SK-N-SH (cell line): ENCODE measurements at regions not wholly inside any gene's neighbourhood (a gene's known extent, or its start where the extent isn't known, plus 50 kb on each side); places are given as distances from the start of the nearest gene placed in this dataset.

Experiments
- CTCF ChIA-PET: fragments of 300-600, 350-600 bp; formaldehyde crosslinking; extraction: SDS; loops from one replicate; lab custom pipeline; 2021; lab: Yijun Ruan, JAX
- POLR2A ChIA-PET: fragments of 350-600 bp; sonication (Branson Sonifier 250); formaldehyde crosslinking; extraction: SDS; loops from one replicate; lab custom pipeline; 2020; ENCODE audit warnings: antibody characterized with exemption, inconsistent platforms; lab: Yijun Ruan, JAX
- DNase-seq: peaks from one replicate; pipeline ENCODE4 v3.0.0; 2012
- H2AFZ ChIP-seq: fragments of 200-600 bp; sonication (generic); 2 replicates; pipeline ENCODE4 v1.8.1; 2016; ENCODE audit warnings: antibody characterized with exemption, mild to moderate bottlenecking, low read depth
- H3F3A ChIP-seq: fragments of 200-600 bp; sonication (generic); replicated peaks from 2 replicates; pipeline ENCODE3; 2016; ENCODE audit warnings: antibody characterized with exemption, mild to moderate bottlenecking; ENCODE audit not compliant: insufficient read depth
- H3K27ac ChIP-seq, 2 experiments: fragments of 200-500 bp in 1 of 2; fragments of 200-600 bp in 1 of 2; sonication (Bioruptor generic) in 1 of 2; sonication (generic), shearing (Covaris generic) in 1 of 2; 2 replicates each; pipeline versions ENCODE4 v1.5.1 to v1.6.1; 2014 to 2016; ENCODE audit warnings: low read depth in 2 of 2, inconsistent platforms in 1 of 2, low read length in 1 of 2, mild to moderate bottlenecking in 1 of 2, mixed read lengths in 1 of 2
- H3K27me3 ChIP-seq: fragments of 200-600 bp; sonication (generic), shearing (Covaris generic); 2 replicates; pipeline ENCODE4 v1.6.1; 2016; ENCODE audit warnings: mixed run types; ENCODE audit not compliant: insufficient read depth
- H3K36me3 ChIP-seq, 2 experiments: fragments of 200-500 bp in 1 of 2; fragments of 200-600 bp in 1 of 2; sonication (Bioruptor generic) in 1 of 2; sonication (generic) in 1 of 2; replicated peaks in 1 of 2; 2 replicates each; pipeline versions ENCODE3 to v1.5.1; 2014 to 2016; ENCODE audit warnings: low read length in 1 of 2, mild to moderate bottlenecking in 1 of 2; ENCODE audit not compliant: insufficient read depth in 2 of 2, control insufficient read depth in 1 of 2
- H3K4me1 ChIP-seq, 2 experiments: fragments of 200-500 bp in 1 of 2; fragments of 200-600 bp in 1 of 2; sonication (Bioruptor generic) in 1 of 2; sonication (generic), shearing (Covaris generic) in 1 of 2; 2 replicates each; pipeline versions ENCODE4 v1.5.1 to v1.6.1; 2014 to 2016; ENCODE audit warnings: low read depth in 1 of 2, low read length in 1 of 2, mixed run types in 1 of 2; ENCODE audit not compliant: insufficient read depth in 2 of 2, control insufficient read depth in 1 of 2
- H3K4me2 ChIP-seq: fragments of 200-600 bp; sonication (generic), shearing (Covaris generic); 2 replicates; pipeline ENCODE4 v1.6.1; 2017; ENCODE audit warnings: mixed run types
- H3K4me3 ChIP-seq, 2 experiments: fragments of 200-500 bp in 1 of 2; fragments of 200-600 bp in 1 of 2; sonication (Bioruptor generic) in 1 of 2; sonication (generic), shearing (Covaris generic) in 1 of 2; 2 replicates each; pipeline versions ENCODE4 v1.5.1 to v1.8.1; 2014 to 2016; ENCODE audit warnings: low read depth in 2 of 2, inconsistent platforms in 1 of 2, low read length in 1 of 2, mild to moderate bottlenecking in 1 of 2, mixed read lengths in 1 of 2, moderate library complexity in 1 of 2
- H3K79me2 ChIP-seq: fragments of 200-600 bp; sonication (generic); 2 replicates; pipeline ENCODE4 v1.8.1; 2017; ENCODE audit warnings: mild to moderate bottlenecking; ENCODE audit not compliant: insufficient read depth
- H3K9ac ChIP-seq: fragments of 200-600 bp; sonication (generic); 2 replicates; pipeline ENCODE4 v1.6.1; 2017; ENCODE audit warnings: mixed run types
- H3K9me2 ChIP-seq: fragments of 200-600 bp; sonication (generic); 2 replicates; pipeline ENCODE4 v1.6.1; 2017; ENCODE audit warnings: mixed run types
- H3K9me3 ChIP-seq: fragments of 200-600 bp; sonication (generic); 2 replicates; pipeline ENCODE4 v1.6.1; 2017; ENCODE audit warnings: mixed run types, mild to moderate bottlenecking, moderate library complexity
- H4K20me1 ChIP-seq: fragments of 200-600 bp; sonication (generic); 2 replicates; pipeline ENCODE4 v1.6.1; 2017; ENCODE audit warnings: mild to moderate bottlenecking, mixed run types; ENCODE audit not compliant: insufficient read depth
- CHD2 ChIP-seq: fragments of 150-350 bp; IDR thresholded peaks from 2 replicates; pipeline ENCODE4 v1.6.1; 2018; ENCODE audit warnings: low read length; ENCODE audit not compliant: partially characterized antibody
- ELF1 ChIP-seq: IDR thresholded peaks from 2 replicates; pipeline ENCODE4 v1.4.0; 2012
- FOSL2 ChIP-seq: IDR thresholded peaks from 2 replicates; pipeline ENCODE4 v1.4.0; 2012; ENCODE audit warnings: low read depth, mild to moderate bottlenecking, moderate library complexity, borderline replicate concordance
- FOXJ3 ChIP-seq: sonication (generic); formaldehyde crosslinking; IDR thresholded peaks from 2 replicates; pipeline ENCODE4 v1.5.1; 2020; ENCODE audit warnings: mild to moderate bottlenecking, missing genetic modification reagents
- GABPA ChIP-seq: IDR thresholded peaks from 2 replicates; pipeline ENCODE4 v1.4.0; 2012; ENCODE audit warnings: low read depth, mild to moderate bottlenecking
- GATA2 ChIP-seq: sonication (generic); formaldehyde crosslinking; IDR thresholded peaks from 2 replicates; pipeline ENCODE4 v1.5.0; 2020; ENCODE audit warnings: mild to moderate bottlenecking, missing genetic modification reagents
- IRF3 ChIP-seq: fragments of 150-350 bp; IDR thresholded peaks from 2 replicates; pipeline ENCODE4 v1.6.1; 2016; ENCODE audit warnings: mild to moderate bottlenecking, low read depth, low read length
- MAX ChIP-seq: IDR thresholded peaks from 2 replicates; pipeline ENCODE4 v1.4.0; 2012; ENCODE audit warnings: low read depth
- NFIC ChIP-seq: IDR thresholded peaks from 2 replicates; pipeline ENCODE4 v1.4.0; 2012; ENCODE audit warnings: borderline replicate concordance
- NRF1 ChIP-seq: IDR thresholded peaks from 2 replicates; pipeline ENCODE4 v1.6.1; 2012; ENCODE audit warnings: low read depth, mild to moderate bottlenecking, low read length
- POLR2AphosphoS5 ChIP-seq: IDR thresholded peaks from 2 replicates; pipeline ENCODE4 v1.6.1; 2012; ENCODE audit warnings: low read depth, low read length
- RCOR1 ChIP-seq: fragments of 150-350 bp; IDR thresholded peaks from 2 replicates; pipeline ENCODE4 v1.6.1; 2017; ENCODE audit warnings: antibody characterized with exemption, low read length
- RFX5 ChIP-seq: IDR thresholded peaks from 2 replicates; pipeline ENCODE4 v1.6.1; 2012; ENCODE audit warnings: mild to moderate bottlenecking, improper control_type of control experiment, low read length
- RXRA ChIP-seq: IDR thresholded peaks from 2 replicates; pipeline ENCODE4 v1.4.0; 2012; ENCODE audit warnings: low read depth, mild to moderate bottlenecking, borderline replicate concordance
- SIN3A ChIP-seq: IDR thresholded peaks from 2 replicates; pipeline ENCODE4 v1.6.1; 2012; ENCODE audit warnings: low read depth, mild to moderate bottlenecking, low read length, moderate library complexity, borderline replicate concordance
- SMC3 ChIP-seq: IDR thresholded peaks from 2 replicates; pipeline ENCODE4 v1.6.1; 2012; ENCODE audit warnings: low read depth, low read length, improper control_type of control experiment
- TEAD4 ChIP-seq: IDR thresholded peaks from 2 replicates; pipeline ENCODE4 v1.4.0; 2012; ENCODE audit warnings: mild to moderate bottlenecking, borderline replicate concordance; ENCODE audit not compliant: insufficient read depth
- USF2 ChIP-seq: fragments of 150-350 bp; IDR thresholded peaks from 2 replicates; pipeline ENCODE4 v1.6.1; 2017; ENCODE audit warnings: antibody characterized with exemption, low read length, low read depth, borderline replicate concordance
- YY1 ChIP-seq: IDR thresholded peaks from 2 replicates; pipeline ENCODE4 v1.4.0; 2012; ENCODE audit warnings: low read depth, mild to moderate bottlenecking
- WGBS: methylation state at CpG from one replicate; pipeline ENCODE4 v1.1.6; 2017; ENCODE audit warnings: low lambda C conversion rate; 5-methylcytosine and 5-hydroxymethylcytosine counted together
- TF ChIP-seq, protein P1 (sequence below): IDR thresholded peaks from 2 replicates; pipeline ENCODE4 v1.4.0; 2012; ENCODE audit warnings: low read depth, borderline replicate concordance

GRCh38 chr2:220341014-220341413 is 713.6 kb downstream of the SLC4A3 start (continued):
- TF ChIP-seq IRF3 (no peak), USF2 (no peak)

GRCh38 chr2:220346919-220347318 is 719.5 kb downstream of the SLC4A3 start:
- Histone ChIP-seq H3K36me3 (no peaks in the 10 kb centered on the region), H2AFZ (no peak overlapping the region), H3K4me1 (no peaks in the 10 kb centered on the region), H3K27ac (no peak overlapping the region), H3K27me3 (no peaks in the 10 kb centered on the region), H3K4me3 (no peak overlapping the region), H3K9me2 (no peaks in the 10 kb centered on the region), H3K4me2 (no peak overlapping the region), H3K9me3 (no peaks in the 10 kb centered on the region; the same call in 1 of the 2 replicates), H3K79me2 (no peaks in the 10 kb centered on the region), H4K20me1 (no peaks in the 10 kb centered on the region), H3K9ac (no peak overlapping the region), H3F3A (no peaks in the 10 kb centered on the region)
- DNase-seq: no peak
- 5% methylated on average over 1 of the region's 1 CpG for WGBS
- CTCF ChIA-PET: no interaction called here
- no peak for TF ChIP-seq YY1
- TF ChIP-seq RCOR1: no peak
- TF ChIP-seq IRF3: no peak
- no peak for TF ChIP-seq FOSL2
- no peak for TF ChIP-seq FOXJ3 (CRISPR knock-in tag)
- TF ChIP-seq GATA2 (CRISPR knock-in tag): no peak
- no peak for TF ChIP-seq SMC3
- TF ChIP-seq POLR2AphosphoS5: no peak
- no peak for TF ChIP-seq NFIC
- TF ChIP-seq, protein P1, sequence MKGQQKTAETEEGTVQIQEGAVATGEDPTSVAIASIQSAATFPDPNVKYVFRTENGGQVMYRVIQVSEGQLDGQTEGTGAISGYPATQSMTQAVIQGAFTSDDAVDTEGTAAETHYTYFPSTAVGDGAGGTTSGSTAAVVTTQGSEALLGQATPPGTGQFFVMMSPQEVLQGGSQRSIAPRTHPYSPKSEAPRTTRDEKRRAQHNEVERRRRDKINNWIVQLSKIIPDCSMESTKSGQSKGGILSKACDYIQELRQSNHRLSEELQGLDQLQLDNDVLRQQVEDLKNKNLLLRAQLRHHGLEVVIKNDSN: no peak
- no peak for TF ChIP-seq RXRA
- TF ChIP-seq USF2: no peak
- no peak for TF ChIP-seq CHD2
- TF ChIP-seq GABPA: no peak
- no peak for TF ChIP-seq RFX5
- TF ChIP-seq ELF1: no peak
- TF ChIP-seq MAX: no peak
- TF ChIP-seq SIN3A: no peak
- TF ChIP-seq TEAD4: no peak
- no peak for TF ChIP-seq NRF1
- POLR2A ChIA-PET: no interaction called here
